ENCODE measurements at regions not wholly inside any gene's neighbourhood (a gene's known extent, or its start where the extent isn't known, plus 50 kb on each side); places are given as distances from the start of the nearest gene placed in this dataset.

GRCh38 chr14:84782902-84783301 is 747.0 kb upstream of the FLRT2 start:
- TF ChIP-seq CTCF (IDR thresholded peaks at IDR 0.05; ENCODE audit: low read length), result no peak
- no peak for TF ChIP-seq EZH2 (IDR thresholded peaks at IDR 0.05; ENCODE audit: borderline replicate concordance, low read length)
